Mucosa of rectum (tissue), 2 donors: ENCODE measurements at regions not wholly inside any gene's neighbourhood (a gene's known extent, or its start where the extent isn't known, plus 50 kb on each side); places are given as distances from the start of the nearest gene placed in this dataset.

ENCODE experiments used
- H3K27ac ChIP-seq, 2 donors: one replicate each; pipeline ENCODE4 v1.7.0; 2013; ENCODE audit warnings: inconsistent platforms in 2 of 2, low read depth in 2 of 2, low read length in 2 of 2
- H3K27me3 ChIP-seq, 2 donors: one replicate each; pipeline ENCODE4 v1.7.0; 2013; ENCODE audit warnings: low read length in 2 of 2; ENCODE audit not compliant: control insufficient read depth in 2 of 2, insufficient read depth in 2 of 2
- H3K36me3 ChIP-seq, 2 donors: one replicate each; pipeline ENCODE4 v1.7.0; 2013; ENCODE audit warnings: low read length in 2 of 2; ENCODE audit not compliant: control insufficient read depth in 2 of 2, insufficient read depth in 2 of 2
- H3K4me1 ChIP-seq, 2 donors: one replicate each; pipeline ENCODE4 v1.7.0; 2013; ENCODE audit warnings: low read length in 2 of 2, mild to moderate bottlenecking in 1 of 2; ENCODE audit not compliant: control insufficient read depth in 2 of 2, insufficient read depth in 2 of 2
- H3K4me3 ChIP-seq, 2 donors: one replicate each; pipeline ENCODE4 v1.7.0; 2013; ENCODE audit warnings: low read length in 2 of 2
- H3K9ac ChIP-seq, 2 donors: one replicate each; pipeline ENCODE4 v1.7.0; 2013; ENCODE audit warnings: low read length in 2 of 2, low read depth in 1 of 2, mild to moderate bottlenecking in 1 of 2
- H3K9me3 ChIP-seq, 2 donors: one replicate each; pipeline ENCODE4 v1.7.0; 2013; ENCODE audit warnings: low read length in 2 of 2; ENCODE audit not compliant: control insufficient read depth in 2 of 2
- donor health status: healthy.
- donor health status: Normal muscosa, but diverticular disease.

DNA sequence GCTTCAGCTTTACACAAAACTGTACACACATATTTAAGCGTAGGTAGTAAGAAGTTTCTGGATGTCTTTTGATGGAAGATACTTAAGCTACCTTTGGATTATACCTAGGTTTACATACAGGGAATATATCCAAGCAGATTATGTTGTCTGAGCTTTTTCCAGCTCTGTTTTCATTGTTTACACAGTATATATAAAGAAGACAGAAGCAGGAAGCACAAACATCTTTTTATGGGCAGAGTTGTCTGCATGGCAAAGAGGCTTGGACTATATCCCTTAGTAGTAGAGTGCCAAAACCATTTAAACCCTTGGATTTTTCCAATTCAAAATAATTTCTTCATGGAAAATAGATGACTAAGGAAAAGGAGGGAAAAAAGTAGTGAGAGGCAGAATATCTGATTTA, 329.4 kb upstream of the AGA start:
- H3K27me3 ChIP-seq: no peaks in the 10 kb centered on the region
- no peak overlapping the region for H3K4me3 ChIP-seq
- no peaks in the 10 kb centered on the region for H3K9me3 ChIP-seq
- H3K36me3 ChIP-seq: no peaks in the 10 kb centered on the region
- H3K9ac ChIP-seq: no peak overlapping the region
- H3K4me1 ChIP-seq: no peaks in the 10 kb centered on the region
- no peak overlapping the region for H3K27ac ChIP-seq

DNA sequence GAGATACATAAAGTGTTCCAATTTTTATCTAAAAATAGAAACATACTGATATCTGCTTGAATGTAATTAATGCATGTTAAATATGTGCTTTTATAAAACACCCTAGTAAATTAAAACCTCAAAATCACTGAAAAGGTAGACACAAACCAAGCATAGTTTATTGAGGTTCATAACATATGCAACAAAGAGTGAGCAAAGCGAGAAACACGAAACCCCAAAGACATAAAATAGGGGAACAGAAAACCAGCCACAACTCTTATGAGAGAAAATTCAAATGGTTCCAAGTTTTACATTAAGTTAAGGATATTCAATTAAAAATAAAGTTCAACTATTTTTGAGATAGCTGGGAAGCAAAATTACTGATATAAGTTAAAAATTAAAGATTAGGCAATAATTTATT, 336.4 kb upstream of the AGA start:
- Histone ChIP-seq H3K9me3 (no peaks in the 10 kb centered on the region), H3K4me3 (no peak overlapping the region), H3K4me1 (no peaks in the 10 kb centered on the region)

GRCh38 chr4:177785000-177785399, 342.8 kb upstream of the AGA start:
- Histone ChIP-seq H3K9ac (no peak overlapping the region), H3K27ac (no peak overlapping the region), H3K36me3 (no peaks in the 10 kb centered on the region), H3K4me3 (no peak overlapping the region), H3K9me3 (no peaks in the 10 kb centered on the region), H3K4me1 (peaks cover 0 to 4% of the 10 kb centered on the region in 2 donors), H3K27me3 (no peaks in the 10 kb centered on the region)

More for the DNA sequence above, 336.4 kb upstream of the AGA start:
- Histone ChIP-seq H3K9ac (no peak overlapping the region), H3K27ac (no peak overlapping the region), H3K27me3 (no peaks in the 10 kb centered on the region), H3K36me3 (no peaks in the 10 kb centered on the region)

GRCh38 chr4:177789610-177790009, 347.4 kb upstream of the AGA start:
- Histone ChIP-seq H3K27ac (no peak overlapping the region), H3K4me3 (peak overlapping the region in 1 of 2 donors; percentile 5), H3K9me3 (no peaks in the 10 kb centered on the region), H3K36me3 (no peaks in the 10 kb centered on the region), H3K9ac (no peak overlapping the region), H3K27me3 (no peaks in the 10 kb centered on the region), H3K4me1 (peaks cover 0 to 4% of the 10 kb centered on the region in 2 donors)

- Histone ChIP-seq H3K27ac (no peak overlapping the region), H3K4me1 (peaks cover 0 to 4% of the 10 kb centered on the region in 2 donors), H3K36me3 (no peaks in the 10 kb centered on the region), H3K9ac (no peak overlapping the region), H3K9me3 (no peaks in the 10 kb centered on the region), H3K4me3 (no peak overlapping the region), H3K27me3 (no peaks in the 10 kb centered on the region)
Measured at GRCh38 chr4:177791188-177791587, 349.0 kb upstream of the AGA start.

GRCh38 chr4:177796841-177797240, 354.6 kb upstream of the AGA start:
- H3K9ac ChIP-seq: no peak overlapping the region
- H3K36me3 ChIP-seq: no peaks in the 10 kb centered on the region
- no peaks in the 10 kb centered on the region for H3K27me3 ChIP-seq
- H3K4me1 ChIP-seq: no peaks in the 10 kb centered on the region
- no peak overlapping the region for H3K4me3 ChIP-seq
- H3K27ac ChIP-seq: no peak overlapping the region
- H3K9me3 ChIP-seq: no peaks in the 10 kb centered on the region

- Histone ChIP-seq H3K27me3 (no peaks in the 10 kb centered on the region), H3K9me3 (no peaks in the 10 kb centered on the region), H3K4me1 (no peaks in the 10 kb centered on the region), H3K4me3 (no peak overlapping the region), H3K9ac (no peak overlapping the region), H3K27ac (no peak overlapping the region), H3K36me3 (no peaks in the 10 kb centered on the region)
Measured at GRCh38 chr4:177798161-177798560, 355.9 kb upstream of the AGA start.

DNA sequence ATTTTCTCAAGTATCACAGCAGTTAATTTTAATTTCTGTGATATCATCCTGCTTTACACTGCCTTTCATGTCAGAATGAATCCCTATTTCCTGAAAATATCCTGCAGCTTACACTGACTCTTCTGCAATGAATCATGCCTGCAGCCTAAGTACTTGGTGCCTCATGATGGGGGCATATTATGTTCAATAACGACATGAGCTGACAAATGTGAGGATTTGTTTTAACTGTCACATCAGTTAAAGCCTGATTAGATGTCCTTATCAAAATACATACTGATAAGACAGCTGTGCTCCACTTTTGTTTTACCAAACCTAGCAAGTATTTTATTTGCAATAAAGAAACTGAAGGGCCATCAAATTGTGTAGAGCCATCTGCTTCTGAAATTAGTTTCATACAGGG, 359.9 kb upstream of the AGA start:
- Histone ChIP-seq H3K9me3 (no peaks in the 10 kb centered on the region), H3K9ac (no peak overlapping the region), H3K4me3 (no peak overlapping the region), H3K4me1 (no peaks in the 10 kb centered on the region), H3K27ac (no peak overlapping the region), H3K36me3 (no peaks in the 10 kb centered on the region), H3K27me3 (no peaks in the 10 kb centered on the region)

GRCh38 chr4:177802661-177803060, 360.4 kb upstream of the AGA start:
- no peaks in the 10 kb centered on the region for H3K9me3 ChIP-seq
- H3K27ac ChIP-seq: no peak overlapping the region
- H3K4me1 ChIP-seq: no peaks in the 10 kb centered on the region

DNA sequence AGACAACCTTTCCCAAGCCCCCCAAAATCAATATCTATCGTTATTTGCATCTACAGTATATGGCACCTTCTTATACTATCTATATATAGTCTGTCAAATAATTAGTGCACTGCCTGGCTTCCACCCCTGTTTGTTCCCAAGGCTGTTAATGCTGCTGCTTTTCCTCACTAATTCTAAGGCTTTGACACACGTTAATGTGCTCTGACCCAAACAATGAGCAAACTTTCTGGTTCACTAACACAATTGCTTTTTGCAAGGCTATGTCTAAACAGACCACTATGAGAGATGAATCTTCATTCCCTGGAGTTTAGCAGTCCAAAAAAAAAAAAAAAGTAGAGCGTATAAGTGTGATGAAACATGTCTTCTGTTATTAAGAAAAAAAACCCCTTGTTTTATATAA, 360.9 kb upstream of the AGA start:
- no peaks in the 10 kb centered on the region for H3K9me3 ChIP-seq
- H3K4me3 ChIP-seq: no peak overlapping the region
- no peak overlapping the region for H3K27ac ChIP-seq
- H3K9ac ChIP-seq: no peak overlapping the region
- H3K36me3 ChIP-seq: no peaks in the 10 kb centered on the region
- no peaks in the 10 kb centered on the region for H3K27me3 ChIP-seq
- H3K4me1 ChIP-seq: no peaks in the 10 kb centered on the region

More at GRCh38 chr4:177802661-177803060, 360.4 kb upstream of the AGA start:
- H3K27me3 ChIP-seq: no peaks in the 10 kb centered on the region
- no peaks in the 10 kb centered on the region for H3K36me3 ChIP-seq
- no peak overlapping the region for H3K9ac ChIP-seq
- H3K4me3 ChIP-seq: no peak overlapping the region

GRCh38 chr4:177809791-177810190, 367.6 kb upstream of the AGA start:
- H3K9ac ChIP-seq: no peak overlapping the region
- H3K36me3 ChIP-seq: no peaks in the 10 kb centered on the region
- H3K4me1 ChIP-seq: no peaks in the 10 kb centered on the region
- no peak overlapping the region for H3K27ac ChIP-seq
- H3K9me3 ChIP-seq: no peaks in the 10 kb centered on the region
- no peak overlapping the region for H3K4me3 ChIP-seq
- no peaks in the 10 kb centered on the region for H3K27me3 ChIP-seq
